ENCODE measurements at regions not wholly inside any gene's neighbourhood (a gene's known extent, or its start where the extent isn't known, plus 50 kb on each side); places are given as distances from the start of the nearest gene placed in this dataset.

DNA sequence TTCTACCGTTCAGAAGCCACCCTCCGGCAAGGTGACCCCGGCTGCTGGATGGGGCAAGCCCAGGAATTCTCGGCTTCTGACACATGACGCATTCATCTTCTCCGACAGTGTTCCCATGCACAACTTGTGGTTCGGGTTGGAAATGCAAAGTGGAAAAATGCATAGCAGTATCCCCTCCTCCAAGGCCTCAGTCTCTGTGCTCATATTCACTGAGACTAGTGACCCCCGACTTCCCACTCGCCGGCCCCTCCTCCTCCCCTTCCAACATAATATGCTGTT is 70.0 kb upstream of the NTM start:
- H3K4me3 ChIP-seq (ENCODE audit: low read depth in 1 of 5, low read length in 5 of 5) = no peak overlapping the region
- H3K9ac ChIP-seq (ENCODE audit: low read length in 5 of 5) = no peak overlapping the region
- no peaks in the 10 kb centered on the region for H3K4me1 ChIP-seq (ENCODE audit: control insufficient read depth in 5 of 5, insufficient read depth in 5 of 5, low read length in 5 of 5)
- H3K9me3 ChIP-seq (ENCODE audit: control insufficient read depth in 5 of 5, low read length in 5 of 5) = no peaks in the 10 kb centered on the region
- H3K27me3 ChIP-seq (ENCODE audit: control insufficient read depth in 5 of 5, insufficient read depth in 4 of 5, low read length in 5 of 5) = peaks cover 0 to 16% (median 9%) of the 10 kb centered on the region in 5 donors
- no peak overlapping the region for H3K27ac ChIP-seq (ENCODE audit: low read depth, low read length)
- H3K36me3 ChIP-seq (ENCODE audit: control insufficient read depth in 5 of 5, insufficient read depth in 5 of 5, low read length in 5 of 5) = no peaks in the 10 kb centered on the region

DNA sequence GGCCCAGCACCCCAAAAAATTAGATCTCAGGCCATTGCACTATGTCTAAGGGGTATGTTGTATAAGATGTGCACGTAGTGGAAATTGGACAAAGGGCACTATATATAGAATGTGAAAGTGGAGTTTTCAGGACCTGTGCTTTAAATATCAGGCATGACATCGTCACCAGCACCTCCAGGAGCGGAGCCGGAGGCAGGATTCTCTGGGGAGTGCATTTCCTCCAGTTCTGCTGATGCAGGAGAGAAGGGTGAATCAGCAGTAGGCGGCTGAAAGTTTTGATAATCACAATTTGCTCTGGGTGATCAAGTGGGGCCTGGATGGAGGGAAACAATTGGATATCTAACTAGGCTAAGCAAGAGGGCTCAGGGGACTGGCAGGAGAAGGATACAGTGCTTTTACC is 69.1 kb upstream of the NTM start:
- Histone ChIP-seq H3K27ac (ENCODE audit: low read depth, low read length) (no peak overlapping the region), H3K36me3 (ENCODE audit: control insufficient read depth in 5 of 5, insufficient read depth in 5 of 5, low read length in 5 of 5) (no peaks in the 10 kb centered on the region), H3K9me3 (ENCODE audit: control insufficient read depth in 5 of 5, low read length in 5 of 5) (no peaks in the 10 kb centered on the region), H3K4me1 (ENCODE audit: control insufficient read depth in 5 of 5, insufficient read depth in 5 of 5, low read length in 5 of 5) (no peaks in the 10 kb centered on the region), H3K9ac (ENCODE audit: low read length in 5 of 5) (no peak overlapping the region), H3K4me3 (ENCODE audit: low read depth in 1 of 5, low read length in 5 of 5) (no peak overlapping the region), H3K27me3 (ENCODE audit: control insufficient read depth in 5 of 5, insufficient read depth in 4 of 5, low read length in 5 of 5) (peaks cover 0 to 16% (median 9%) of the 10 kb centered on the region in 5 donors)

DNA sequence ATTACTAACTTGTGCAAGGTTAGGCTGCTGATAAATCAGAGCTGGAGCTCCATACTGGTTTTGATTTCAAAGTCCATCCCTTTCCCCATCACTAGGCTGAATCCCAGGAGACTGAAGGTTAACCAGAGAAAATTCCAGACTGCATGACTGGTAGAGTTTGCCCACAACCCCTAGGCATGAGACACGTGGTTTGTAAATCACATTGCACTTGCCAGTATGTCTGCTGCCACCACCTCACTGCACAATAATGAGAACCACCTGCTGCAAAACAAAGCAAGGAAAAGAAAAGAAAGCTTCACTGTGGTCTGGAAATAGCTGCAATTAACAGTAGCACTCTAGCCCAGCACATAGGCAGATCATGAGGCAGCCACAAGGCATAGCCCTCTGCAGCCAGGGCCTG is 67.6 kb upstream of the NTM start:
- no peaks in the 10 kb centered on the region for H3K9me3 ChIP-seq (ENCODE audit: control insufficient read depth in 5 of 5, low read length in 5 of 5)
- no peaks in the 10 kb centered on the region for H3K4me1 ChIP-seq (ENCODE audit: control insufficient read depth in 5 of 5, insufficient read depth in 5 of 5, low read length in 5 of 5)
- H3K27ac ChIP-seq (ENCODE audit: low read depth, low read length) = no peak overlapping the region
- peaks cover 0 to 13% (median 6%) of the 10 kb centered on the region in 5 donors for H3K27me3 ChIP-seq (ENCODE audit: control insufficient read depth in 5 of 5, insufficient read depth in 4 of 5, low read length in 5 of 5)
- no peak overlapping the region for H3K9ac ChIP-seq (ENCODE audit: low read length in 5 of 5)
- no peak overlapping the region for H3K4me3 ChIP-seq (ENCODE audit: low read depth in 1 of 5, low read length in 5 of 5)
- H3K36me3 ChIP-seq (ENCODE audit: control insufficient read depth in 5 of 5, insufficient read depth in 5 of 5, low read length in 5 of 5) = no peaks in the 10 kb centered on the region

DNA sequence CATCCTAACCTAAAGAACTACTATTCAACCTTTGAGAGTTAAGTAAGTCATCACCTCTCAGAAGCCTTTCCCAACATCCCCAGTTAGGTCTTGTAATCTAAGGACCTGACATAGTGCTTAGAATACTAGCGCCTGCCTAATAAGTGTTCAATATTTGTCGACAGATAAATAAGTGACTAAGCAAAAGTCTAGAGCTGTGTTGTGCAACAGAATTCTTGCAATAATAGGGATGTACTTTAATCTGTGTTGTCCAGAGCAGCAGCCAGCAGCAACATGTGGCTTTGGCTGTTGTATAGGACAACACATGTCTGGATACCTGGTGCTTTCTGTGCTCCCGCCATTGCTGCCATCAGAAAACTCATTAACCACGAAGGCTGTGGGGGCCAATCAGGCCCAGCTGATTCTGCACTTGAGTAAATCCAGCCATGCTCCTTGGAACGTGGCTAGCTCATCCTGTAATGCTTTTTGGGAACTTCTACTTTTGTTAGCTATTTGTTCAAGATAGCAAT is 66.8 kb upstream of the NTM start:
- Histone ChIP-seq H3K9me3 (ENCODE audit: control insufficient read depth in 5 of 5, low read length in 5 of 5) (no peaks in the 10 kb centered on the region), H3K27ac (ENCODE audit: low read depth, low read length) (no peak overlapping the region), H3K4me3 (ENCODE audit: low read depth in 1 of 5, low read length in 5 of 5) (no peak overlapping the region), H3K9ac (ENCODE audit: low read length in 5 of 5) (no peak overlapping the region), H3K4me1 (ENCODE audit: control insufficient read depth in 5 of 5, insufficient read depth in 5 of 5, low read length in 5 of 5) (no peaks in the 10 kb centered on the region), H3K36me3 (ENCODE audit: control insufficient read depth in 5 of 5, insufficient read depth in 5 of 5, low read length in 5 of 5) (no peaks in the 10 kb centered on the region), H3K27me3 (ENCODE audit: control insufficient read depth in 5 of 5, insufficient read depth in 4 of 5, low read length in 5 of 5) (peaks cover 0 to 13% (median 6%) of the 10 kb centered on the region in 5 donors)

DNA sequence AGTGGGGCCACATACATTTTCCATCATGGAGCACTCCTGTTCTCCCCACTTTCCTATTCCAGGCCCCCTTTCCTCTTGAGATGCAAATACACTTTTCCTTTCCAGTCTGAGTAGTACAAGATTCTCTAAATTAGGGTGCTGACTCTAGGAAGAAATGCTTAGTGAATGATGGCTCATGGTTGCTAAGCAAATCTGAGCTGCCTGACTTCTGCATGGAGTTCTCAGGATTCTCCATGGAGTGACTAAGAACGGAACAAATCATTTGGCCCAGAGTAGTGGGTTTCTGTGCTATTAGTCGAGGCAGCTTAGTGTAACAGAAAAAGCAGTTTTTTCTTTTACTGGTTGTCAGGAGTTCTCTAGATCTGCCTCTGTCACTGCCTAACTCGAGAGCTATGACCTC is 65.4 kb upstream of the NTM start:
- no peak overlapping the region for H3K9ac ChIP-seq (ENCODE audit: low read length in 5 of 5)
- H3K4me3 ChIP-seq (ENCODE audit: low read depth in 1 of 5, low read length in 5 of 5) = no peak overlapping the region
- H3K9me3 ChIP-seq (ENCODE audit: control insufficient read depth in 5 of 5, low read length in 5 of 5) = no peaks in the 10 kb centered on the region
- no peak overlapping the region for H3K27ac ChIP-seq (ENCODE audit: low read depth, low read length)
- peaks cover 0 to 8% (median 2%) of the 10 kb centered on the region in 5 donors for H3K27me3 ChIP-seq (ENCODE audit: control insufficient read depth in 5 of 5, insufficient read depth in 4 of 5, low read length in 5 of 5)
- H3K36me3 ChIP-seq (ENCODE audit: control insufficient read depth in 5 of 5, insufficient read depth in 5 of 5, low read length in 5 of 5) = no peaks in the 10 kb centered on the region
- no peaks in the 10 kb centered on the region for H3K4me1 ChIP-seq (ENCODE audit: control insufficient read depth in 5 of 5, insufficient read depth in 5 of 5, low read length in 5 of 5)

DNA sequence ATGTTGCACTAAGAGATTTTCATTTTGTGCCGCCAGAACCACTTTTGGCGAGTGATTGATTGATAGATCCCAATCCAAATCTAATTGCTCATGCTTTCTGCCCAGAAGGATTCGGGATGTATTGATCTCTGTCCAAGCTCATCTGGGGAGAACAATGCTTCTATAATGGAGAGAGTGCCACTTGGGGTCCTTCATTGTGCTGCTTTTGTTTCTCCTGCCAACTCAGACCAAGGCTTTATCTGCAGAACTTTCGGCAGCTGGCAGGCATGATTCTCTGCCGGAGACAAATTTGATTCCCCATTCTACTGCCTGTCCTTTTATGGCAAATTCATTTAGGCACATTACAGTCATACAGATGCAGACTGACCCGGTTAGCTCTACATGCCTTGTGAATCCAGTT is 62.9 kb upstream of the NTM start:
- Histone ChIP-seq H3K27ac (ENCODE audit: low read depth, low read length) (no peak overlapping the region), H3K9ac (ENCODE audit: low read length in 5 of 5) (no peak overlapping the region)

DNA sequence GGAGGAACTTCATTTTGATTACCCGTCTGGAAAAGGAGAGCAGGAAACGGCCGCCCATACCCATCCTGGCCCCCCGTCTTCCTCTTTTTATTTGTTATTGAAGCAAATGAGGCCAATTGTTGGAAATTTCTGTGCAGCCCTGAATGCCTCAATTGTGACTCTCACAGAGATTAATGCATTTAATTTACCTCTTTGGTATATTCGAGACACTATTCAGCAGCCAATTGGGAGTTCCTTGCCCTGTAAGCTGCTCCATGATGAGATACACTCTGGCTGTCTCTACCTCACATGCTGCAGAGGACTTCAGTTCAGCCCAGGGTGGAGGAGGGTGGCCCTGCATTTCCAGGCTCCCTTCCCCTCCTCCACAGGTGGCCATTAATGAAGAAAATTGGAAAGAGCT is 60.6 kb upstream of the NTM start:
- Histone ChIP-seq H3K27me3 (ENCODE audit: control insufficient read depth in 5 of 5, insufficient read depth in 4 of 5, low read length in 5 of 5) (peaks cover 0 to 5% (median 0%) of the 10 kb centered on the region in 5 donors), H3K9ac (ENCODE audit: low read length in 5 of 5) (no peak overlapping the region), H3K4me1 (ENCODE audit: control insufficient read depth in 5 of 5, insufficient read depth in 5 of 5, low read length in 5 of 5) (no peaks in the 10 kb centered on the region), H3K27ac (ENCODE audit: low read depth, low read length) (no peak overlapping the region), H3K36me3 (ENCODE audit: control insufficient read depth in 5 of 5, insufficient read depth in 5 of 5, low read length in 5 of 5) (no peaks in the 10 kb centered on the region), H3K4me3 (ENCODE audit: low read depth in 1 of 5, low read length in 5 of 5) (no peak overlapping the region), H3K9me3 (ENCODE audit: control insufficient read depth in 5 of 5, low read length in 5 of 5) (no peaks in the 10 kb centered on the region)

More for the DNA sequence above, 62.9 kb upstream of the NTM start:
- Histone ChIP-seq H3K4me1 (ENCODE audit: control insufficient read depth in 5 of 5, insufficient read depth in 5 of 5, low read length in 5 of 5) (no peaks in the 10 kb centered on the region), H3K4me3 (ENCODE audit: low read depth in 1 of 5, low read length in 5 of 5) (no peak overlapping the region), H3K9me3 (ENCODE audit: control insufficient read depth in 5 of 5, low read length in 5 of 5) (no peaks in the 10 kb centered on the region), H3K27me3 (ENCODE audit: control insufficient read depth in 5 of 5, insufficient read depth in 4 of 5, low read length in 5 of 5) (peaks cover 0 to 9% (median 0%) of the 10 kb centered on the region in 5 donors), H3K36me3 (ENCODE audit: control insufficient read depth in 5 of 5, insufficient read depth in 5 of 5, low read length in 5 of 5) (no peaks in the 10 kb centered on the region)

DNA sequence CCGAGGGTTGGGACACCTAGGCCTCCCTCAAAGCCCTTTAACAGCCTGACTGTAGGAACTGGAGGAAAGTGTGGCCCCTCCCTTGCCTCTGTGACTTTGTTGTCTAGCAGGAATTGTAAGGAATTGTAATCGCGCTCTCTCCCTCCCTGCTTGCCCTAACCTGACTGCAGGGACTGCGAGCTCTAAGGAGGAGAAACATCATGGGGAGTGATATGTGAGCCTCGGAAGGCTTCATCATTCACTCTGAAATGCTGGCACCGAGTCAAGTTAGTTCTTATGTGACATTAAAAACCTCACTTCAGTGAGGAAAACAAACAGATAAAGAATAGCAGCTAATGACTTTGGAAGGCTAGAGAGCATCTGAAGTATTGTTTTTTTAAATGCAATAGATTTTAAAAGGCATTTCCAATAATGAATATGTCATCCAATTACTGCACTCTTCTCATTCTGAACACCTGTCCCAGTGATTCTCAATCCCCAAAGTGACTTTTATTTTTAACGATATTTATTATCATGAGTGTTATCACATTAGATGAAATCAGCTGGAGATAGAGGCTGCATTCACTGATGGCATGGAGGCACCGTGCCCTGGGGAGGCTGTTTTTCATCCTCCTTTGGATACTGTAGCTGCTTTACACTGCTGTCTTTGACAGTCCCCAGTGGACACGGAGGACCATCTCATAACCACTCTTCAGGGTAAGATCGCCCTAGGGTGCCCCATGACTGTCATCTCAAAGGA is 58.5 kb upstream of the NTM start:
- Histone ChIP-seq H3K9ac (ENCODE audit: low read length in 5 of 5) (no peak overlapping the region), H3K27me3 (ENCODE audit: control insufficient read depth in 5 of 5, insufficient read depth in 4 of 5, low read length in 5 of 5) (peaks cover 0 to 4% (median 0%) of the 10 kb centered on the region in 5 donors), H3K4me1 (ENCODE audit: control insufficient read depth in 5 of 5, insufficient read depth in 5 of 5, low read length in 5 of 5) (no peaks in the 10 kb centered on the region), H3K9me3 (ENCODE audit: control insufficient read depth in 5 of 5, low read length in 5 of 5) (no peaks in the 10 kb centered on the region), H3K36me3 (ENCODE audit: control insufficient read depth in 5 of 5, insufficient read depth in 5 of 5, low read length in 5 of 5) (no peaks in the 10 kb centered on the region), H3K4me3 (ENCODE audit: low read depth in 1 of 5, low read length in 5 of 5) (no peak overlapping the region), H3K27ac (ENCODE audit: low read depth, low read length) (no peak overlapping the region)

Measured in subcutaneous abdominal adipose tissue (tissue), 5 donors.